Breast epithelium (tissue), 4 donors: ENCODE measurements at regions not wholly inside any gene's neighbourhood (a gene's known extent, or its start where the extent isn't known, plus 50 kb on each side); places are given as distances from the start of the nearest gene placed in this dataset.

Experiments
- DNase-seq, 2 donors: peaks; one replicate each; pipeline ENCODE4 v3.0.0-alpha.2; 2019; ENCODE audit warnings: low spot score in 2 of 2
- H3K27ac ChIP-seq, 2 donors: fragments of 200-600 bp; sonication (generic) in 1 of 2; one replicate each; pipeline ENCODE4 v1.5.1; 2016 to 2019; ENCODE audit warnings: mild to moderate bottlenecking in 1 of 2
- H3K27me3 ChIP-seq, 2 donors: fragments of 200-600 bp; sonication (generic) in 1 of 2; one replicate each; pipeline versions ENCODE4 v1.5.1 to v1.6.0; 2017 to 2019; ENCODE audit warnings: control low read depth in 1 of 2, mild to moderate bottlenecking in 1 of 2
- H3K36me3 ChIP-seq: fragments of 200-600 bp; one replicate; pipeline ENCODE4 v1.5.1; 2019
- H3K4me1 ChIP-seq, 2 donors: fragments of 200-600 bp; sonication (generic); one replicate each; pipeline ENCODE4 v1.5.1; 2016 to 2019; ENCODE audit warnings: control low read depth in 1 of 2
- H3K4me3 ChIP-seq, 3 donors: fragments of 200-600 bp; sonication (generic); 1 replicate in 2 of 3; 2 replicates in 1 of 3; pipeline ENCODE4 v1.5.1; 2016 to 2019; ENCODE audit warnings: mild to moderate bottlenecking in 3 of 3, moderate library complexity in 2 of 3
- H3K9me3 ChIP-seq, 2 donors: fragments of 200-600 bp; sonication (generic) in 1 of 2; one replicate each; pipeline ENCODE4 v1.5.1; 2016 to 2019; ENCODE audit warnings: control low read depth in 1 of 2
- POLR2A ChIP-seq: fragments of 450-650 bp; IDR thresholded peaks from one replicate; pipeline ENCODE4 v1.6.1; 2016; ENCODE audit warnings: antibody characterized with exemption, mild to moderate bottlenecking, moderate library complexity
- POLR2AphosphoS5 ChIP-seq, 3 donors: sonication (generic); formaldehyde crosslinking; IDR thresholded peaks; one replicate each; pipeline ENCODE4 v1.6.1; 2017; ENCODE audit warnings: antibody characterized with exemption in 3 of 3
- intact Hi-C: fragments of 100-400 bp; cut with DNase I; formaldehyde crosslinking; loops from one replicate; pipeline ENCODE4 v1.15.1; 2023; ENCODE audit warnings: low total_unique reads
- TF ChIP-seq, protein P1 (sequence below), 3 donors: fragments of 450-650 bp; IDR thresholded peaks; one replicate each; pipeline ENCODE4 v1.5.1; 2016 to 2017; ENCODE audit warnings: antibody characterized with exemption in 3 of 3, mild to moderate bottlenecking in 3 of 3, moderate library complexity in 3 of 3

DNA sequence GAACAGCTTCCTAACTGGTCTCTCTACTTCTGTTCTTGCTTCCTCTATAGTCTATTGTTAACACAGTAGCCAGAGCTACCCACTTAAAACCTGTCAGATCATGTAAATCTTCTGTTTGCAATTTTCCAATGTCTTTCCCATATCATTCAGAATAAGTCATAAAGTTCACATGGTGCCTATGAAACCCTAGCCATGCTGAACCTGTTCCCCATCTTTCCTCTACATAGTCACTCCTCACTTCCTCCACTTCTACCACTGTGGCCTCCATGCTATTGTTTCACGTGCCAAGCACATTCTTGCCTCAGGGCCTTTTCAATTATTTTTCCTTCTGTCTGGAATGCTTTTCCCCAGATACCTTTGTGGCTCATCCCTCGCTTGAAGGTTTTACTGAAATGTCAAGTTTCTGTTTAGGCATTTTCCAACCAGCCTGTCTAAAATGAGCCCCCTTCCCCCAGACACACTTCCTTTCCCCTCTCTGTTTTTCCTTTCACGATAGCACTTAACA, 132.1 kb downstream of the DYRK2 start:
- no peaks in the 10 kb centered on the region for H3K36me3 ChIP-seq
- H3K27me3 ChIP-seq: no peaks in the 10 kb centered on the region
- no peak overlapping the region for H3K4me3 ChIP-seq
- DNase-seq: no peak
- intact Hi-C loops: no loop called here
- no peak overlapping the region for H3K27ac ChIP-seq
- TF ChIP-seq POLR2AphosphoS5 (IDR thresholded peaks at IDR 0.05) (no peak), POLR2A (no peak)
- TF ChIP-seq, protein P1, sequence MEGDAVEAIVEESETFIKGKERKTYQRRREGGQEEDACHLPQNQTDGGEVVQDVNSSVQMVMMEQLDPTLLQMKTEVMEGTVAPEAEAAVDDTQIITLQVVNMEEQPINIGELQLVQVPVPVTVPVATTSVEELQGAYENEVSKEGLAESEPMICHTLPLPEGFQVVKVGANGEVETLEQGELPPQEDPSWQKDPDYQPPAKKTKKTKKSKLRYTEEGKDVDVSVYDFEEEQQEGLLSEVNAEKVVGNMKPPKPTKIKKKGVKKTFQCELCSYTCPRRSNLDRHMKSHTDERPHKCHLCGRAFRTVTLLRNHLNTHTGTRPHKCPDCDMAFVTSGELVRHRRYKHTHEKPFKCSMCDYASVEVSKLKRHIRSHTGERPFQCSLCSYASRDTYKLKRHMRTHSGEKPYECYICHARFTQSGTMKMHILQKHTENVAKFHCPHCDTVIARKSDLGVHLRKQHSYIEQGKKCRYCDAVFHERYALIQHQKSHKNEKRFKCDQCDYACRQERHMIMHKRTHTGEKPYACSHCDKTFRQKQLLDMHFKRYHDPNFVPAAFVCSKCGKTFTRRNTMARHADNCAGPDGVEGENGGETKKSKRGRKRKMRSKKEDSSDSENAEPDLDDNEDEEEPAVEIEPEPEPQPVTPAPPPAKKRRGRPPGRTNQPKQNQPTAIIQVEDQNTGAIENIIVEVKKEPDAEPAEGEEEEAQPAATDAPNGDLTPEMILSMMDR (IDR thresholded peaks at IDR 0.05): no peak
- H3K4me1 ChIP-seq: no peaks in the 10 kb centered on the region
- no peaks in the 10 kb centered on the region for H3K9me3 ChIP-seq

DNA sequence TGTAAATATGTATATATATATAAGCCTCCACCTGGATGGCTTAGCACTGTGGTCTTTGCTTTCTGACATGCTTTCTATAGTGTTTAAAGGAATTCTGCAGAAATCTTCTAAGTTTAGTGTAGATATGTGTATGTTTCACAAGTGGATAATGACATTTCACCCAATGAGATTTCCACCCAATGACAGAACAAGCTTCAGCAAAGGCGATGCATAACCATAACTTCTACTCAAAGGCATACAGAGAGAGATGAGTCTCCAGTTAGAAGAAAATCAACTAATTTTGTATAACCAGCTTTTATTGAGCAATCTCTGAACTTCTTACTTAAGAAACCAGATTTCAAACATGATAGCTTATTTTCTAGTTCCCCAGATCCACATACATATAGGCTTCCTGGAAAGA, 134.0 kb downstream of the DYRK2 start:
- intact Hi-C loops: no loop called here
- TF ChIP-seq, protein P1 (IDR thresholded peaks at IDR 0.05): no peak
- TF ChIP-seq POLR2AphosphoS5 (IDR thresholded peaks at IDR 0.05) (no peak), POLR2A (no peak)
- no peak for DNase-seq
- no peak overlapping the region for H3K4me3 ChIP-seq
- no peak overlapping the region for H3K27ac ChIP-seq
- no peaks in the 10 kb centered on the region for H3K9me3 ChIP-seq
- no peaks in the 10 kb centered on the region for H3K36me3 ChIP-seq
- H3K27me3 ChIP-seq: no peaks in the 10 kb centered on the region
- no peaks in the 10 kb centered on the region for H3K4me1 ChIP-seq

DNA sequence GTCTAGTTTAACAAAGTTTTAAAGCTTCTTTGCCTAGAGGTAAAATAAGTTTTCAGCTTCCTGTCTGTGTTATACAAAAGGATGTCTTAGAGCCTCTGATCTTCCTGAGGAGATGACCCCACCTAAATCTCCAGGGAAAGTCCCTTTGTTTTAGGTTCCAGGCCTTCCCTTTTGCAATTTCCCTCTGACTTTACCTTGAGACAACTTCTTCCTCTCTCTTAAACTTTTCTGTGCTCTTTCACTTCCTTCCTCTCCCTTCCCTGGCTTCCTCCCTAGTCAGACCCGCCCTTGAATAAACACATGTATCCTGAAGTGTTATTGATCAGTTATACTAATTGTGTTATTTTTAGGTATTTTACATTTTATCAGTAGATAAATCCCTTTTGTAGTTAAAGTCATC, 134.8 kb downstream of the DYRK2 start:
- H3K9me3 ChIP-seq: no peaks in the 10 kb centered on the region

DNA sequence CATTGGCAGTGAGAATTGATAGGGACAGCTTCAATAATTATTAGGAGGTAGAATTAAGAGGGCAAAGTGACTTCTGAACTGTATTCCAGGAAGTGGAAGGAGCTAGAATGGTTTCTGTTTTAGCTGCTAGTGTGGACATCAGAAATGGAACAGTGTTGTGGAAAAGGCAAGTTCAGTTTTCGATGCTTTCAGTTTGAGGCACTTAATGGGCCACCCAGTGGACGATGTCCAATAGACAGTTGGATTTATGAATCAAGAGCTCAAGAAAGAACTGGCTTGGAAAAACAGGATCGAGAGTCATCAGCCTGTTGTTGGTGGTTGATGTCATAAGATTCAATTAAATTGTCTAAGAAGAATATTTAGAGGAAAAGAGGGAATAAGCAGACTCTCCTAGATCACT, 136.3 kb downstream of the DYRK2 start:
- Histone ChIP-seq H3K4me3 (no peak overlapping the region), H3K36me3 (no peaks in the 10 kb centered on the region), H3K27ac (no peak overlapping the region), H3K4me1 (no peaks in the 10 kb centered on the region), H3K27me3 (no peaks in the 10 kb centered on the region), H3K9me3 (no peaks in the 10 kb centered on the region)
- no peak for DNase-seq
- intact Hi-C loops: loop anchor here (5.0 kb wide), 1 partner anchor 283 kb away; no protein-coding TSS in a partner anchor
- no peak for TF ChIP-seq POLR2AphosphoS5 (IDR thresholded peaks at IDR 0.05)
- TF ChIP-seq POLR2A: no peak
- TF ChIP-seq, protein P1 (IDR thresholded peaks at IDR 0.05): no peak

More for the DNA sequence above, 134.8 kb downstream of the DYRK2 start:
- no peak for DNase-seq
- intact Hi-C loops: no loop called here
- Histone ChIP-seq H3K27ac (no peak overlapping the region), H3K36me3 (no peaks in the 10 kb centered on the region), H3K4me3 (no peak overlapping the region), H3K4me1 (no peaks in the 10 kb centered on the region), H3K27me3 (no peaks in the 10 kb centered on the region)
- TF ChIP-seq, protein P1 (IDR thresholded peaks at IDR 0.05): no peak
- TF ChIP-seq POLR2AphosphoS5 (IDR thresholded peaks at IDR 0.05) (no peak), POLR2A (no peak)

DNA sequence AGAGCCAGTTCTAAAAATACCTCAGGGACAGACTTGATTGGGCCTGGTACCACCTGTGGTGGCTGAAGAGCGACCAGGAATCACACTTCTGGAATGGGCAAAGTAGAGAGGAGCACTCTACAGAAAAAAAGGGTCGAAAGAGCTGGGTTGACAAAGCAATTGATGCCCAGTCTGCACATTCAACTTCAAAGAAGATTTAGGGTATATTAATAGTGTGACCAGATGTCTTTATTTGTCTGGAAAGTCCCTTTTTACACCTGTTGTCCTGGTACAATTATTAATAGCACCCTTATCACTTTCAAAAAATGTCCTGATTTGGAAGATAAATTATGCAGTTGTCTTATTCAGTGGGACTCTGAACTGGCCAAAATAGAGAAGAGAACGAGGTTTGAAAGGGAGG, 137.5 kb downstream of the DYRK2 start:
- no peaks in the 10 kb centered on the region for H3K27me3 ChIP-seq
- H3K36me3 ChIP-seq: no peaks in the 10 kb centered on the region
- no peak overlapping the region for H3K27ac ChIP-seq
- no peak overlapping the region for H3K4me3 ChIP-seq
- intact Hi-C loops: loop anchor here (5.0 kb wide), 1 partner anchor 284 kb away; no protein-coding TSS in a partner anchor
- H3K9me3 ChIP-seq: no peaks in the 10 kb centered on the region
- no peaks in the 10 kb centered on the region for H3K4me1 ChIP-seq
- no peak for DNase-seq
- TF ChIP-seq POLR2AphosphoS5 (IDR thresholded peaks at IDR 0.05) (no peak), POLR2A (no peak)
- TF ChIP-seq, protein P1 (IDR thresholded peaks at IDR 0.05): no peak
